ENCODE measurements at regions not wholly inside any gene's neighbourhood (a gene's known extent, or its start where the extent isn't known, plus 50 kb on each side); places are given as distances from the start of the nearest gene placed in this dataset.
"Not testable (repeated sequence)": the region's sequence is repeated elsewhere in the genome, so short reads cannot be mapped to it uniquely, and the experiment has no call there.

DNA sequence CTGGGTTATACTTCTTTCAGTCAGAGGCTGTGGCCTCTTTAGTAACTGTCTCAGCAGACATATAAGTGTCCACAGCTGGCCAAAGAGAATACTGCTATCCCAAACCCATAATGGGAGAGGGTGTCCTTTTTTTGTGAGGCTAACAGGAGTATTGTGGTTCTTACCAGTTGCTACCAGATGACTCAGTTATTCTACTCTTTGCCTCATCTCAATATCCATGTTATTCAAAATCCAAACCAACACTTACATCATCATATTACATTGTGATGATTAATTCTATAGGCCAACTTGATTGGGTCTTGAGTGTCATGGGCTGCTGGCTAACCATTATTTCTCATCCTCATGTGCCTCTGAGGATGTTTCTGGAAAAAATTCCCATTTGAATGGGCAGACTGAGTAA is 120.9 kb downstream of the TMEM168 start:
- no peak for DNase-seq (ENCODE audit: low read depth in 3 of 3)

DNA sequence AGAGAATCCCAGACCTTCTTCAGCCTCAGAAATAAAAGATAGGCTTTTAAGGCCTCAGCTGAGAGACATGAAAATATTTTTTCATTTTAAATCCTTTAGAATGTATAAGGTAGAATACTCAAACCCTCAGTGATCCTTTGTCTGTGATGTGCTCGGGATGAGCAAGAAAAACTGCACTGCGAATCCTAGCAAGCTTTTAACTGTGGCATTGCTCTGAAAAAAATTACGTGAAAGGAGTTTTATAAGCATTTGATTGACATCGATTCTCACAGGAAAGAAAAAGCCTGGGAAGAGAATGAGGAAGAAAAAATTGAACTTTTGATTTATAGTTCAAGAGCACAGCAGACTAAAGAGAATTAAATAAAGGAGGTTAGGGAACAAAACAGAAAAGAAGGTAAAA is 120.0 kb downstream of the TMEM168 start:
- DNase-seq (ENCODE audit: low read depth in 3 of 3): no peak

DNA sequence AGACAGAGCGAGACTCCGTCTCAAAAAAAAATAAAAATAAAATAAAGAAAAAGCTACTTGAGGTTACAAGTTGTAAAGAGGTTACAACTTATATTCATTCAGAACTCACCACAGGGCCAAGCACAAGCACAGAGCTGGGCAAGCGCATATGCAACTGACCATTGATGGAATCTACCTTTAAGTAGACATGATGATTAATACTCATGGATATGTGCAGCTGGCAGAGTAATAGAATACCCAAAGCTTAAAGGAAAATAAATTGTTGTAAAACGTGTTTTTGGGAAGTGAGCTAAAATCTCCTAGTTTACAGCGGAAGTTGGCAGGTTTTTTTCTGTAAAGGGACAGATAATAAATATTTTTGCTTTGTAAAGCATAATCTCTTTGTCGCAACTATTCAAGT is 111.6 kb downstream of the TMEM168 start:
- DNase-seq (ENCODE audit: low read depth in 3 of 3): no peak

DNA sequence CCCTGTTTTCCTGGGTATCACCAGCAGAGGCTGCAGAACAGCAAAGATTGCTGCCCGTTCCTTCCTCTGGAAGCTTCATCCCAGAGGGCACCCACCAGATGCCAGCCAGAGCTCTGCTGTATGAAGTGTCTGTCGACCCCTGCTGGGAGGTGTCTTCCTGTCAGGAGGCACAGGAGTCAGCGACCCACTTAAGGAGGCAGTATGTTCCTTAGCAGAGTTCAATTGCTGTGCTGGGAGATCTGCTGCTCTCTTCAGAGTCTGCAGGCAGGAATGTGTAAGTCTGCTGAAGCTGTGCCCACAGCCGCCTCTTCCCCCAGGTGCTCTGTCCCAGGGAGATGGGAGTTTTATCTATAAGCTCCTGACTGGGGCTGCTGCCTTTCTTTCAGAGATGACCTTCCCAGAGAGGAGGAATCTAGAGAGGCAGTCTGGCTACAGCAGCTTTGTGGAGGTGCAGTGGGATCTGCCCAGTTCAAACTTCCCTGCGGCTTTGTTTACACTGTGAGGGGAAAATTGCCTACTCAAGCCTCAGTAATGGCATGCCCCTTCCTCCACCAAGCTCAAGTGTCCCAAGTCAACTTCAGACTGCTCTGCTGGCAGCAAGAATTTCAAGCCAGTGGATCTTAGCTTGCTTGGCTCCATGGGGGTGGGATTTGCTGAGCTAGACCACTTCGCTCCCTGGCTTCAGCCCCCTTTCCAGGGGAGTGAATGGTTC is 100.6 kb downstream of the TMEM168 start:
- DNase-seq (ENCODE audit: low read depth in 3 of 3): not testable (repeated sequence)

DNA sequence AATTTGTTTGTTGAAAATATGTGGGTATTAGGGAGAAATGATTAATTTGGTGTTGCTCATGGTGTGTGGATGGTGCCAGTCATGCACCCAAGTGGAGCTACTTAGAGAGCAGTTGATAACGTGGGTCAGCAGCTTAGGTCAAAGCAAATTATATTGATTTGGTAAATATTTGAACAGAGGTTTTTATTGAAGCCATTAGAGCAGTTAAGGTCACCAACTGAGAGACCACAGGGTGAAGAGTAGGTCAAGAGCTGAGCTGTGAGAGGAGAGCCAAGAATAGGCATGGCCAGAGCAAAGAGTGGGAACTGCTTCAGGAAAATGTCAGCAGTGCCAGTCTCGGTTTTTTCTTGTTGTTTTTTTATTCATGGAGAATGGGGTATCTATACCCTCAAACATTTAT is 97.9 kb downstream of the TMEM168 start:
- no peak for DNase-seq (ENCODE audit: low read depth in 3 of 3)

DNA sequence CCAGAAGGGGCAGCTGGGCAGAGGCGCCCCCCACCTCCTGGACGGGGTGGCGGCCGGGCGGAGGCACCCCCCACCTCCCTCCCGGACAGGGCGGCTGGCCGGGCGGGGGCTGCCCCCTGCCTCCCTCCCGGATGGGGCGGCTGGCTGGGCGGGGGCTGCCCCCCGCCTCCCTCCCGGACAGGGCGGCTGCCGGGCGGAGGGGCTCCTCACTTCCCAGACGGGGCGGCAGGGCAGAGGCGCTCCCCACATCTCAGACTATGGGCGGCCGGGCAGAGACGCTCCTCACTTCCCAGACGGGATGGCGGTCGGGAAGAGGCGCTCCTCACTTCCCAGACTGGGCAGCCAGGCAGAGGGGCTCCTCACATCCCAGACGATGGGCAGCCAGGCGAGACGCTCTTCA is 93.0 kb downstream of the TMEM168 start:
- DNase-seq (ENCODE audit: low read depth in 3 of 3): not testable (repeated sequence)

DNA sequence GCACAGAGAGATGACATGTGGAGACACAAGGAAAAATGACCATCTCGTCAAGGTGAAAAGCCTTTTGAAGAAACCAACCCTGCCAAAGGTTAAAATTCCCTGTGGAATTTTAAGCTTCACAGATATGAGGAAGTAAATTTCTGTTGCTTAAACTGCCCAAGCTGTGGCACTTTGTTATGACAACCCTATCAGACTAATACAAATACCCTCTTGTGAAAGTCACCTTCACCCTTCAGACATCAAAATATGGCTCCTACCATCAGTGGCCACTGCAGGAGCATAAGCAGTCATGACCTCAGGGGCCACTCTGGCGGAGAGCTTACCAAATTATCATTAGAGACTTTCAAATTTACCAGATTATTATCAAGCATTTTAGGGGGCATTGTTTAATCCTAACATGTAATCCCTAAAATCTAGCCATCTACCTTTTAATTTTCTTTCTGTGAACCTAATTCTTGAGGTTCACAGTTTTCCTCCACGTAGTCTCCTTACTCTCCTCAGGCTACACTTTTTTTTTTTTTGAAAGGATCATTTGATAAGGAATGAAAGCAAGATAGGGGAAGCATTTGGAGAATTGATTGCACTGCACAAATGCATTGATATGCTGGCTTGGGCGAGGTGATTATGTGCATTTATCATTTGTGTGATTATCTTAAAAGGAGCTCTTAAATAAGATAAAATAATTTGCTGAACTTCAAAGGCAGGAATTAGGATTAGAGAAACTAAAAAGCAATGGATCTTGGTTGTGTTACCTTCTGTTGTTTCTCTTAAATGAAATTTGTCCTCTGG is 90.3 kb downstream of the TMEM168 start:
- no peak for DNase-seq (ENCODE audit: low read depth in 3 of 3)

DNA sequence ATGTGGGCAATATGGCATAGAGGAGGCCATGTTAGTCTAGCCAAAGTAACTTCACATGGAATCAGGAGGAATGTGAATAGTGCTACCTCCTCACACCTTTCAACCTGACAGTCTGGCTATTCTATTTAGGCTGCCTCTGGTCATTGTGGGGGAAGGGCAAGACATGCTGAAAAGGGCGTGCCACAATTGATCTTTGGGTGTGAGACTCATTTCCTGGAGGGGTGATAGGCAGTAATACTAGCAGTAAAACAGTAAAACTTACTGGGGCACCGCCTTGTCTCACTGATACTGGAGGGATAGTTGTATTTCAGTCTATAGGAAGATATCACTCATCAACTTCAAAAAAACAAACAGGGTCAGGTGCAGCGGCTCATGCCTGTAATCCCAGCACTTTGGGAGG is 88.7 kb downstream of the TMEM168 start:
- no peak for DNase-seq (ENCODE audit: low read depth in 3 of 3)

DNA sequence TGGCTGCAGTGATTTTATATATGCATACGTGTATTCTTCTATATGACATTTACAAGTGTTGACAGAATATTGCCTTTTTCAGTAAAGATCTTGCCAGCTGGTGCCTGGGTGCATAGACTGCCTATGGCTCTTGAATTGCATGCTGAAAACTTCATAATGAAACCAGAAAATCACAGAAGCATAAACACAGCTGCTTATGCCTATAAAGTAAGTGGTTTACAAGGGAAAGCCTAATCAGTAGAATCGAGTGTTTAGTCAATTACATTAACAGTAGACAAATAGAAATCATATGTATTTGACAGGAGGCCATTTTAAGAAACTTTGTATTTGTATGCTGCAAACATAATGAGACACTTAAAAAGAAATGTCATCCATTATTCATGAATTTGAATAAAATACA is 82.5 kb downstream of the TMEM168 start:
- DNase-seq (ENCODE audit: low read depth in 3 of 3): no peak

DNA sequence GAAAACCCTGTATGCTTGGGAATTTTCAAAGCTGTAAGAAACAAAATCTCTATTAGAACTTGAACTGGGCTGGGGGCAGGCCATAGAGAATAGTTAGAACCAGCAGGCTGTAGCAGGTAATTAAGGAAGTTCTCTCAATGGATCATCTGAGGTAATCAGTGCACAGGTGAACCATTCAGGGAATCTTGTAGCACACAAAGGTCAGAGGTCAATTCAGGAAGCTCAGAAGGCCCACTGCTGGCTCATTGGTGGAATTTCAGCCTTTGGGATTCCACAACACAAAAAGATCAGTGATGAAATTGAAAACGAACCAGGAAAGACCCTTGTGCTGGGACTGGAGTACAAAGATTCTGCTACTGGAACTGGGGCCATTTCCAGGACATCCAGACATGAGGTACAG is 82.0 kb downstream of the TMEM168 start:
- DNase-seq (ENCODE audit: low read depth in 3 of 3): no peak

All from stimulated activated CD4-positive, alpha-beta T cell treated with anti-CD3 and anti-CD28 coated beads, TNF-alpha, amount 100 ng/mL, for 4 hours (primary cell).